Breast epithelium (tissue), 4 donors: ENCODE measurements at regions not wholly inside any gene's neighbourhood (a gene's known extent, or its start where the extent isn't known, plus 50 kb on each side); places are given as distances from the start of the nearest gene placed in this dataset.
"Not testable (repeated sequence)": the region's sequence is repeated elsewhere in the genome, so short reads cannot be mapped to it uniquely, and the experiment has no call there.

Experiments used
- DNase-seq, 2 donors: peaks; one replicate each; pipeline ENCODE4 v3.0.0-alpha.2; 2019; ENCODE audit warnings: low spot score in 2 of 2
- H3K27ac ChIP-seq, 2 donors: fragments of 200-600 bp; sonication (generic) in 1 of 2; one replicate each; pipeline ENCODE4 v1.5.1; 2016 to 2019; ENCODE audit warnings: mild to moderate bottlenecking in 1 of 2
- H3K27me3 ChIP-seq, 2 donors: fragments of 200-600 bp; sonication (generic) in 1 of 2; one replicate each; pipeline versions ENCODE4 v1.5.1 to v1.6.0; 2017 to 2019; ENCODE audit warnings: control low read depth in 1 of 2, mild to moderate bottlenecking in 1 of 2
- H3K36me3 ChIP-seq: fragments of 200-600 bp; one replicate; pipeline ENCODE4 v1.5.1; 2019
- H3K4me1 ChIP-seq, 2 donors: fragments of 200-600 bp; sonication (generic); one replicate each; pipeline ENCODE4 v1.5.1; 2016 to 2019; ENCODE audit warnings: control low read depth in 1 of 2
- H3K4me3 ChIP-seq, 3 donors: fragments of 200-600 bp; sonication (generic); 1 replicate in 2 of 3; 2 replicates in 1 of 3; pipeline ENCODE4 v1.5.1; 2016 to 2019; ENCODE audit warnings: mild to moderate bottlenecking in 3 of 3, moderate library complexity in 2 of 3
- H3K9me3 ChIP-seq, 2 donors: fragments of 200-600 bp; sonication (generic) in 1 of 2; one replicate each; pipeline ENCODE4 v1.5.1; 2016 to 2019; ENCODE audit warnings: control low read depth in 1 of 2
- CTCF ChIP-seq, 3 donors: fragments of 450-650 bp; IDR thresholded peaks; one replicate each; pipeline ENCODE4 v1.5.1; 2016 to 2017; ENCODE audit warnings: antibody characterized with exemption in 3 of 3, mild to moderate bottlenecking in 3 of 3, moderate library complexity in 3 of 3
- POLR2A ChIP-seq: fragments of 450-650 bp; IDR thresholded peaks from one replicate; pipeline ENCODE4 v1.6.1; 2016; ENCODE audit warnings: antibody characterized with exemption, mild to moderate bottlenecking, moderate library complexity
- POLR2AphosphoS5 ChIP-seq, 3 donors: sonication (generic); formaldehyde crosslinking; IDR thresholded peaks; one replicate each; pipeline ENCODE4 v1.6.1; 2017; ENCODE audit warnings: antibody characterized with exemption in 3 of 3
- intact Hi-C: fragments of 100-400 bp; cut with DNase I; formaldehyde crosslinking; loops from one replicate; pipeline ENCODE4 v1.15.1; 2023; ENCODE audit warnings: low total_unique reads

DNA sequence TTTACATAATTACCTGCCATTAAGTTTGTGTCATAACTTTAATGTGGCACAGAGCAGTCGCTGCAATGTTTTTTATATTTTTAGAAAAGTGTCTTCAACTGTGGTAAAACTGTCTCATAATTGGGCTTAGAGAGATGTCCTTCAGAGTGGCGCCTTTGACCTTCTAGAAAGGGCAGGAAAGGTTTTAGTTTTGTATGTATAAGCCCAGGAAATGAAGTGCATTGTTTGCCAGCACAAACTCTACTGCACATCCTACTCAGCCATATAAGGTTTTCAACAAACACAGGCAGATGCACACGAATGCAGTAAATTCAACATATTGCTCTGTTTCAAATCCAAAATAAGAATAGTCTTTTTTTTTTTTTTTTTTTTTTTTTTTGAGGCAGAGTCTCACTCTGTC, 201.4 kb downstream of the ALDH8A1 start:
- H3K27ac ChIP-seq = no peak overlapping the region
- intact Hi-C loops = no loop called here
- no peak for TF ChIP-seq POLR2AphosphoS5 (IDR thresholded peaks at IDR 0.05)
- TF ChIP-seq CTCF (IDR thresholded peaks at IDR 0.05) = no peak
- no peak for TF ChIP-seq POLR2A
- no peaks in the 10 kb centered on the region for H3K36me3 ChIP-seq
- DNase-seq = no peak
- no peaks in the 10 kb centered on the region for H3K27me3 ChIP-seq
- H3K4me1 ChIP-seq = no peaks in the 10 kb centered on the region
- no peaks in the 10 kb centered on the region for H3K9me3 ChIP-seq
- H3K4me3 ChIP-seq = no peak overlapping the region

GRCh38 chr6:134747197-134747596, 202.7 kb downstream of the ALDH8A1 start:
- H3K4me1 ChIP-seq, intact Hi-C loops, DNase-seq, H3K27me3 ChIP-seq, H3K9me3 ChIP-seq, H3K27ac ChIP-seq, H3K4me3 ChIP-seq, H3K36me3 ChIP-seq: not testable (repeated sequence)

GRCh38 chr6:134746140-134746539, 203.8 kb downstream of the ALDH8A1 start:
- Histone ChIP-seq H3K27ac (no peak overlapping the region), H3K4me1 (no peaks in the 10 kb centered on the region), H3K9me3 (no peaks in the 10 kb centered on the region), H3K4me3 (no peak overlapping the region), H3K27me3 (no peaks in the 10 kb centered on the region), H3K36me3 (no peaks in the 10 kb centered on the region)
- DNase-seq = no peak
- intact Hi-C loops = no loop called here
- TF ChIP-seq POLR2A (no peak), POLR2AphosphoS5 (IDR thresholded peaks at IDR 0.05) (no peak), CTCF (IDR thresholded peaks at IDR 0.05) (no peak)

GRCh38 chr6:134745192-134745591, 204.7 kb downstream of the ALDH8A1 start:
- H3K4me3 ChIP-seq, H3K27ac ChIP-seq, DNase-seq, H3K9me3 ChIP-seq, H3K4me1 ChIP-seq, intact Hi-C loops, H3K36me3 ChIP-seq, H3K27me3 ChIP-seq: not testable (repeated sequence)

DNA sequence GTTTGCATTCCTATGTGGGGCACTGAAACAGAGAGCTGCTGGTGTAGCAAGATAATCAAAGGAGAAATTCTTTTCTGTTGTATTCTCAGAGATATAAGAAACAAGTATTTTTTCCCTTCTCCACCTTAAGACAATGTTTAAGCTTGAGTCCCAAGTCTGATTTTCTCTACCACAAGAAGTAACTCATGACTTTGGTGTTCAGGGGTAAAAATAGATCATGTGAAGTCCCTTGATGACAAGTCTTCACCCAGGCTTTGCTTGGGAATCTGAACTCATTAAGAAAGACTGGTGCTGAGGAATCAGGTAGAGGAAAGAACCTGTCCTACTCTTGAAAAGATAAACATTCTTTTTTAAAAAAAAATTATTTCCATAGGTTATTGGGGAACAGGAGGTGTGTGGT, 205.6 kb downstream of the ALDH8A1 start:
- Histone ChIP-seq H3K36me3 (no peaks in the 10 kb centered on the region), H3K27ac (no peak overlapping the region), H3K27me3 (no peaks in the 10 kb centered on the region), H3K4me1 (no peaks in the 10 kb centered on the region), H3K9me3 (no peaks in the 10 kb centered on the region), H3K4me3 (no peak overlapping the region)
- TF ChIP-seq POLR2AphosphoS5 (IDR thresholded peaks at IDR 0.05) (no peak), CTCF (IDR thresholded peaks at IDR 0.05) (no peak), POLR2A (no peak)
- DNase-seq = no peak
- intact Hi-C loops = no loop called here

- no peaks in the 10 kb centered on the region for H3K4me1 ChIP-seq
- no peaks in the 10 kb centered on the region for H3K27me3 ChIP-seq
- no peak overlapping the region for H3K27ac ChIP-seq
- no peaks in the 10 kb centered on the region for H3K36me3 ChIP-seq
- no peak for DNase-seq
- intact Hi-C loops = no loop called here
- H3K9me3 ChIP-seq = no peaks in the 10 kb centered on the region
- no peak overlapping the region for H3K4me3 ChIP-seq
- TF ChIP-seq POLR2A (no peak), CTCF (IDR thresholded peaks at IDR 0.05) (no peak), POLR2AphosphoS5 (IDR thresholded peaks at IDR 0.05) (no peak)
These were observed 208.7 kb downstream of the ALDH8A1 start for GRCh38 chr6:134741200-134741536.
